ENCODE measurements at regions not wholly inside any gene's neighbourhood (a gene's known extent, or its start where the extent isn't known, plus 50 kb on each side); places are given as distances from the start of the nearest gene placed in this dataset.

DNA sequence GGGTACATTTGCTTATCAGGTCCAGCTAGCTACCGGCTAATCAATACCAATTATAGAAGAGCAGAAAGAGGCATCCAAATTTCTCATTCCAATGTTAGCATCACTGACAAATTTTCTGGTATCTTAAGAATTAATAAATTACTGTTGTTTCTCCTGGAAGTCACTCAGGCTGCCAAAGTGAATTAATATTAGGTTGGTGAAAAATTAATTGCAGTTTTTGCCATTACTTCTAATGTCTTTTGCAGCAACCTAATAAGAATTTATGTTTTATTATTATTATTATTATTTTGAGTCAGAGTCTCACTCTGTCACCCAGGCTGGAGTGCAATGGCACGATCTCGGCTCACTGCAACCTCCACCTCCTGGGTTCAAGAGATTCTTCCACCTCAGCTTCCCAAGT is 979.9 kb downstream of the TYW1 start:
- DNase-seq, result no peak
- TF ChIP-seq, protein P1, sequence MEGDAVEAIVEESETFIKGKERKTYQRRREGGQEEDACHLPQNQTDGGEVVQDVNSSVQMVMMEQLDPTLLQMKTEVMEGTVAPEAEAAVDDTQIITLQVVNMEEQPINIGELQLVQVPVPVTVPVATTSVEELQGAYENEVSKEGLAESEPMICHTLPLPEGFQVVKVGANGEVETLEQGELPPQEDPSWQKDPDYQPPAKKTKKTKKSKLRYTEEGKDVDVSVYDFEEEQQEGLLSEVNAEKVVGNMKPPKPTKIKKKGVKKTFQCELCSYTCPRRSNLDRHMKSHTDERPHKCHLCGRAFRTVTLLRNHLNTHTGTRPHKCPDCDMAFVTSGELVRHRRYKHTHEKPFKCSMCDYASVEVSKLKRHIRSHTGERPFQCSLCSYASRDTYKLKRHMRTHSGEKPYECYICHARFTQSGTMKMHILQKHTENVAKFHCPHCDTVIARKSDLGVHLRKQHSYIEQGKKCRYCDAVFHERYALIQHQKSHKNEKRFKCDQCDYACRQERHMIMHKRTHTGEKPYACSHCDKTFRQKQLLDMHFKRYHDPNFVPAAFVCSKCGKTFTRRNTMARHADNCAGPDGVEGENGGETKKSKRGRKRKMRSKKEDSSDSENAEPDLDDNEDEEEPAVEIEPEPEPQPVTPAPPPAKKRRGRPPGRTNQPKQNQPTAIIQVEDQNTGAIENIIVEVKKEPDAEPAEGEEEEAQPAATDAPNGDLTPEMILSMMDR (IDR thresholded peaks at IDR 0.05; ENCODE audit: borderline replicate concordance), result no peak
- no peaks in the 10 kb centered on the region for H3K36me3 ChIP-seq
- H3K4me1 ChIP-seq, result no peaks in the 10 kb centered on the region
- H3K27me3 ChIP-seq (ENCODE audit: low read depth), result peaks cover 26% of the 10 kb centered on the region
- H3K27ac ChIP-seq (replicated peaks), result no peak overlapping the region
- H3K9me3 ChIP-seq (replicated peaks), result peaks cover 22% of the 10 kb centered on the region
- no peak overlapping the region for H3K4me3 ChIP-seq
- intact Hi-C loops (cut with micrococcal nuclease), result no loop called here

DNA sequence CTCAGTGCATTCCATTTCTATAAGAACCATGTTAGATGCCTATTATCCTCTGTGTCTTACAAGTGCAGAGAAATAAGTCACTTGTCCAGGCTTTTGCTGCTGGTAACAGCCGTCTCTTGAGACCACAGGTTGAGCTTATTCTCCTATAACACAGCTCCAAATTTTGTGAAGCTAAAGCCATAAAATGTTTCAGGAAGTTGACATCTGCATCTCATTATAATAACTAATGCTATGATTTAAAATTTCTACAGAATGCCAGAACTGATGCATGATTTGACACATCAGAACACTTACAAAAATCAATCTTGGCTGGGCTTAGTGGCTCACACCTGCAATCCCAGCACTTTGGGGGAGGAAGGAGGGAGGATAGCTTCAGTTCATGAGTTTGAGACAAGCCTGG is 986.9 kb downstream of the TYW1 start:
- intact Hi-C loops (cut with micrococcal nuclease), result no loop called here

DNA sequence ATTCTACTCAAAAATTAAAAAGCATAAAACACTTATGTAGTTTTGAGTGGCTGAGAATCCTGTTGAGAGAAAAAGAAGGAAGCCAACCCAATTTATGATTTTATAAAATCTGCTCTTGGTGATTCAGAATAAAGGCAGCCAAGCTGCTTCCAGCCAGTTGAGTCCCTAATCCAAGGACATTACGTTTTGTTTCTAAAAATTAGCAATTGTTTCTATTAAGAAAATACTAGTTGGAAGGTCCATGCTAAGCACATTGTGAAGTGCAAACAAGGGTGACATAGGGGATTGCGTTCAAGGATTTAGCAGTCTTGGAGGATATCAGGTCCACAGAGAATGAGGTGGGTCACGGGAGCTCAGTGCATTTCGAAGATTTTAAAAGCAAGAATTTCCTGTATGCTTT is 987.7 kb downstream of the TYW1 start:
- TF ChIP-seq, protein P1 (IDR thresholded peaks at IDR 0.05; ENCODE audit: borderline replicate concordance), result no peak
- intact Hi-C loops (cut with micrococcal nuclease), result no loop called here
- no peaks in the 10 kb centered on the region for H3K4me1 ChIP-seq
- peaks cover 23% of the 10 kb centered on the region for H3K9me3 ChIP-seq (replicated peaks)
- peaks cover 77% of the 10 kb centered on the region for H3K27me3 ChIP-seq (ENCODE audit: low read depth)
- no peak overlapping the region for H3K27ac ChIP-seq (replicated peaks)
- no peak overlapping the region for H3K4me3 ChIP-seq
- DNase-seq, result no peak
- no peaks in the 10 kb centered on the region for H3K36me3 ChIP-seq

More for the DNA sequence above, 986.9 kb downstream of the TYW1 start:
- TF ChIP-seq, protein P1 (IDR thresholded peaks at IDR 0.05; ENCODE audit: borderline replicate concordance), result no peak
- H3K27ac ChIP-seq (replicated peaks), result no peak overlapping the region
- H3K36me3 ChIP-seq, result no peaks in the 10 kb centered on the region
- no peak overlapping the region for H3K4me3 ChIP-seq
- peaks cover 32% of the 10 kb centered on the region for H3K9me3 ChIP-seq (replicated peaks)
- no peak for DNase-seq
- peaks cover 79% of the 10 kb centered on the region for H3K27me3 ChIP-seq (ENCODE audit: low read depth)
- H3K4me1 ChIP-seq, result no peaks in the 10 kb centered on the region

DNA sequence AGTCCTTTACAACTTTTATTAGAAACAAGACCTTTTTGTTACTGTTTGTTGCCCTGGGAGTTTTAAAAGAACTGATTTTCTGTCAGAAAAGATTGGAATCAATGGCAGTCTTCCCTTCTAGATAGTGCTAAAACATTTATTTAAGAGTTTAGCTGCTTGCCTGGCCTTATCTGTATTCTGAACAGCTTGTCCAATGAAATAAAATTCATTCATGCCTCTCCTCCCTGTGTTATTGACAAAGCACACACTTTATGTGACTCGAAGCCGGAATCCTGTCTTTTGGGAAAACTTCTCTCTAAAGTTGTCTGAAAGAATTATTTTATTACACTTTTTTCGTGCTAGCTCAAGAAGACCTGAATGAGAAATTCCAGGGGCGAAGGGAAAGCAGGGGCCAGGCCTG is 992.5 kb downstream of the TYW1 start:
- Histone ChIP-seq H3K27me3 (ENCODE audit: low read depth) (peaks cover 66% of the 10 kb centered on the region), H3K4me1 (no peaks in the 10 kb centered on the region), H3K27ac (replicated peaks) (no peak overlapping the region), H3K9me3 (replicated peaks) (no peaks in the 10 kb centered on the region), H3K4me3 (no peak overlapping the region), H3K36me3 (no peaks in the 10 kb centered on the region)
- TF ChIP-seq, protein P1 (IDR thresholded peaks at IDR 0.05; ENCODE audit: borderline replicate concordance), result no peak
- intact Hi-C loops (cut with micrococcal nuclease), result no loop called here
- DNase-seq, result no peak

DNA sequence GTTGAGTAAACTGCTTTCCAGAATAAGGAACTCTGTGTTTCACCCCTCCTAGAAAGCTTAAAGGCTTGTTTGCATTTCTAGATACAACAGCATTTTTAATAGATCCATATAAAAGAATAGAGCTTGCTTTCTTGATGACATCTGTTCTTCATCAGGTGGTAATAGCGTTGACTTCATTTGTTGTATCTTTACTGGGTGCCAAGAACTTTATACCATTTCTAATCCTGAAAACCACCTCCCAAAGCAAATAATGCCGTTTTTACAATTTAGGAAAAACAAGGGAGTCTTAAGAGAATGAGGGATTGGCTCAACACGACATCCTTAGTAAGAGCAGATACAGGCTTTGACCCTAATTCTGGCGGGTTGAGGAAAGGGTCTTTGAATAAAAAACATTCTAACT is 993.4 kb downstream of the TYW1 start:
- Histone ChIP-seq H3K27ac (replicated peaks) (no peak overlapping the region), H3K4me1 (no peaks in the 10 kb centered on the region), H3K36me3 (no peaks in the 10 kb centered on the region), H3K4me3 (no peak overlapping the region), H3K27me3 (ENCODE audit: low read depth) (peaks cover 65% of the 10 kb centered on the region), H3K9me3 (replicated peaks) (no peaks in the 10 kb centered on the region)
- intact Hi-C loops (cut with micrococcal nuclease), result no loop called here
- DNase-seq, result no peak
- TF ChIP-seq, protein P1 (IDR thresholded peaks at IDR 0.05; ENCODE audit: borderline replicate concordance), result no peak

DNA sequence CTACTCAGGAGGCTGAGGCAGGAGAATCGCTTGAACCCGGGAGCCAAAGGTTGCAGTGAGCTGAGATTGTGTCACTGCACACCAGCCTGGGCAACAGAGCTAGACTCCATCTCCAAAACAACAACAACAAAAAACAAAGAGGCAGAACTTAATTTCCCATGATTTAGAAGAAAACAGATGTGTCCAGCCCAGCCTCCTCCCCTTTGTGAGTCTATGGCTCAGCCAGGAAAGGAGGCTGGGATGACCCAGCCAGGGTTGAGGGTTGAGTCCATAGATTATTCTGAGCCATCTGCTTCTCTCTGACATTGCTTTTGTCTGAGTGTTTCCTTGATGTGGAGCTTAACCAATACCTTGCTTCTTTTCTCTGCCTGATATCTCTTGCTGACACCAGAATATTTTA is 994.1 kb downstream of the TYW1 start:
- H3K36me3 ChIP-seq, result no peaks in the 10 kb centered on the region
- H3K4me3 ChIP-seq, result no peak overlapping the region
- H3K27me3 ChIP-seq (ENCODE audit: low read depth), result peaks cover 60% of the 10 kb centered on the region
- DNase-seq, result no peak
- no peak overlapping the region for H3K27ac ChIP-seq (replicated peaks)
- TF ChIP-seq, protein P1 (IDR thresholded peaks at IDR 0.05; ENCODE audit: borderline replicate concordance), result no peak
- intact Hi-C loops (cut with micrococcal nuclease), result no loop called here
- no peaks in the 10 kb centered on the region for H3K4me1 ChIP-seq
- H3K9me3 ChIP-seq (replicated peaks), result no peaks in the 10 kb centered on the region
